HepG2 (cell line): ENCODE measurements at regions not wholly inside any gene's neighbourhood (a gene's known extent, or its start where the extent isn't known, plus 50 kb on each side); places are given as distances from the start of the nearest gene placed in this dataset.

ENCODE experiments used
- KDM5B ChIP-seq: sonication (generic); formaldehyde crosslinking; IDR thresholded peaks from 2 replicates; pipeline ENCODE4 v1.4.0; 2020; ENCODE audit warnings: missing genetic modification reagents, mild to moderate bottlenecking, borderline replicate concordance
- MATR3 ChIP-seq: sonication (generic); formaldehyde crosslinking; IDR thresholded peaks from 2 replicates; pipeline ENCODE4 v1.4.0; 2020; ENCODE audit warnings: missing genetic modification reagents
- MEIS2 ChIP-seq: sonication (generic); formaldehyde crosslinking; IDR thresholded peaks from 2 replicates; pipeline ENCODE4 v1.9.0; 2021; ENCODE audit warnings: mild to moderate bottlenecking, missing genetic modification reagents
- NCOR1 ChIP-seq: fragments of 200-600 bp; sonication (generic); IDR thresholded peaks from 2 replicates; pipeline ENCODE4 v1.7.0; 2017; ENCODE audit warnings: antibody characterized with exemption, low read length, borderline replicate concordance
- NRL ChIP-seq: sonication (generic); formaldehyde crosslinking; IDR thresholded peaks from 2 replicates; pipeline ENCODE4 v1.5.0; 2020; ENCODE audit warnings: missing genetic modification reagents, mild to moderate bottlenecking, moderate library complexity, borderline replicate concordance
- PHF21A ChIP-seq: sonication (generic); formaldehyde crosslinking; IDR thresholded peaks from 2 replicates; pipeline ENCODE4 v1.5.0; 2020; ENCODE audit warnings: mild to moderate bottlenecking, missing genetic modification reagents
- RXRA ChIP-seq: sonication (generic); formaldehyde crosslinking; IDR thresholded peaks from 2 replicates; pipeline ENCODE4 v1.5.1; 2020; ENCODE audit warnings: missing genetic modification reagents
- SIX4 ChIP-seq: sonication (generic); formaldehyde crosslinking; IDR thresholded peaks from 2 replicates; pipeline ENCODE4 v1.4.0; 2020; ENCODE audit warnings: missing genetic modification reagents
- SP1 ChIP-seq, 2 experiments: fragments of 450-650 bp in 1 of 2; sonication (generic) in 1 of 2; formaldehyde crosslinking in 1 of 2; IDR thresholded peaks; 2 replicates each; pipeline versions ENCODE4 v1.4.0 to v1.6.1; 2016 to 2020; ENCODE audit warnings: missing genetic modification reagents in 1 of 2
- SPEN ChIP-seq: sonication (generic); formaldehyde crosslinking; IDR thresholded peaks from 2 replicates; pipeline ENCODE4 v1.5.1; 2020; ENCODE audit warnings: low read depth, mild to moderate bottlenecking, missing genetic modification reagents
- TBX2 ChIP-seq: sonication (generic); formaldehyde crosslinking; IDR thresholded peaks from 2 replicates; pipeline ENCODE4 v1.5.0; 2020; ENCODE audit warnings: missing genetic modification reagents, mild to moderate bottlenecking, borderline replicate concordance
- TGIF2 ChIP-seq: IDR thresholded peaks from 2 replicates; pipeline ENCODE4 v1.6.1; 2016; ENCODE audit warnings: control low read depth, missing compliant biosample characterization
- ZBTB42 ChIP-seq: sonication (generic); formaldehyde crosslinking; IDR thresholded peaks from 2 replicates; pipeline ENCODE4 v1.5.0; 2020; ENCODE audit warnings: mild to moderate bottlenecking, missing genetic modification reagents
- ZBTB7B ChIP-seq: sonication (generic); formaldehyde crosslinking; IDR thresholded peaks from 2 replicates; pipeline ENCODE4 v1.4.0; 2020; ENCODE audit warnings: missing genetic modification reagents
- ZMYM3 ChIP-seq: sonication (generic); formaldehyde crosslinking; IDR thresholded peaks from 2 replicates; pipeline ENCODE4 v1.5.1; 2020; ENCODE audit warnings: mild to moderate bottlenecking, missing genetic modification reagents
- ZNF552 ChIP-seq: sonication (generic); formaldehyde crosslinking; IDR thresholded peaks from 2 replicates; pipeline ENCODE4 v1.9.0; 2022; ENCODE audit warnings: missing genetic modification reagents, mild to moderate bottlenecking, borderline replicate concordance
- ZNF619 ChIP-seq: sonication (generic); formaldehyde crosslinking; IDR thresholded peaks from 2 replicates; pipeline ENCODE4 v1.4.0; 2020; ENCODE audit warnings: mild to moderate bottlenecking, missing genetic modification reagents
- ZNF670 ChIP-seq: sonication (generic); formaldehyde crosslinking; IDR thresholded peaks from 2 replicates; pipeline ENCODE4 v1.8.0; 2022; ENCODE audit warnings: mild to moderate bottlenecking, missing genetic modification reagents, borderline replicate concordance
- ZNF720 ChIP-seq: sonication (generic); formaldehyde crosslinking; IDR thresholded peaks from 2 replicates; pipeline ENCODE4 v1.4.0; 2020; ENCODE audit warnings: missing genetic modification reagents
- ZNF749 ChIP-seq: sonication (generic); formaldehyde crosslinking; IDR thresholded peaks from 2 replicates; pipeline ENCODE4 v1.8.0; 2022; ENCODE audit warnings: mild to moderate bottlenecking, missing genetic modification reagents, moderate library complexity, borderline replicate concordance
- ZNF761 ChIP-seq: sonication (generic); formaldehyde crosslinking; conservative IDR thresholded peaks from 2 replicates; pipeline ENCODE4 v1.4.0; 2020; ENCODE audit warnings: mild to moderate bottlenecking, missing genetic modification reagents
- ZNF780A ChIP-seq: sonication (generic); formaldehyde crosslinking; IDR thresholded peaks from 2 replicates; pipeline ENCODE4 v1.8.0; 2022; ENCODE audit warnings: mild to moderate bottlenecking, missing genetic modification reagents, moderate library complexity
- TF ChIP-seq, protein P1 (sequence below): sonication (generic); formaldehyde crosslinking; IDR thresholded peaks from 2 replicates; pipeline ENCODE4 v1.4.0; 2020; ENCODE audit warnings: mild to moderate bottlenecking, missing genetic modification reagents
- TF ChIP-seq, protein P2 (sequence below): sonication (generic); formaldehyde crosslinking; IDR thresholded peaks from 2 replicates; pipeline ENCODE4 v1.4.0; 2020; ENCODE audit warnings: missing genetic modification reagents
- TF ChIP-seq, protein P3 (sequence below), 2 experiments: fragments of 450-650 bp in 1 of 2; sonication (generic) in 1 of 2; formaldehyde crosslinking; IDR thresholded peaks; 2 replicates each; pipeline versions ENCODE4 v1.5.0 to v1.8.0; 2020 to 2022; ENCODE audit warnings: mild to moderate bottlenecking in 1 of 2, missing genetic modification reagents in 1 of 2
- TF ChIP-seq, protein P4 (sequence below): sonication (generic); formaldehyde crosslinking; IDR thresholded peaks from 2 replicates; pipeline ENCODE4 v1.5.1; 2020; ENCODE audit warnings: missing genetic modification reagents, mild to moderate bottlenecking, borderline replicate concordance

DNA sequence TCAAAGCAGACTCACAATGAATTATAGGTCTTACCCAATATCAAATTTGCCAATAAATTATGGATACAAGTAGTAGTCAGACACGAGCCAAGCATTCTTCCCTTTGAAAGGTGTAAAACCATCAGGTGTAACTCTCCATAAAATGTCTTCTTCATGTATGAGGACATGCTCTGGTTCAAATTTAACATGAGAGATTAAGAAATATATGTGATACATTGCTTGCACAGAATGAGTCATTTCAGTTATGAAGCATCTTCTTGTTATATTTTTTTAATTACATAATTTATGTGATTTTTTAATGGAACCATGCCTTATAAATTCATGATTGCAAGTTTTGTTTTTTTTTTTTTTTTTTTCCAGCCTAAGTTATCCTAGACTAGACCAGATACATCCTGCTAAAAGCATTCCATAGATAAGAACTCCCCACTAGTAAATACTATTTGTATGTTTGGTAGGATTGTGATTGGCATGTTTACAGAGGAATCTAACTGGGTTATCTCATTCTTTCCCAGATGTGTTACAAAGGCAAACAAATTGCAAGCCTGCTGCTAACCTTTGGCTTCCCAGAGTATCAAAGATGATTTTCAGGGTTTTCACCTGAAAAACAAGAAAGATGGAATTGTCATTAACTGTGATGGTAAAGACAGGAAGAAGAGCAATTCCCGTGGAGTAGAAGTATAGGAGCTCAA, 621.9 kb downstream of the XIRP2 start (continued):
- TF ChIP-seq, protein P1, sequence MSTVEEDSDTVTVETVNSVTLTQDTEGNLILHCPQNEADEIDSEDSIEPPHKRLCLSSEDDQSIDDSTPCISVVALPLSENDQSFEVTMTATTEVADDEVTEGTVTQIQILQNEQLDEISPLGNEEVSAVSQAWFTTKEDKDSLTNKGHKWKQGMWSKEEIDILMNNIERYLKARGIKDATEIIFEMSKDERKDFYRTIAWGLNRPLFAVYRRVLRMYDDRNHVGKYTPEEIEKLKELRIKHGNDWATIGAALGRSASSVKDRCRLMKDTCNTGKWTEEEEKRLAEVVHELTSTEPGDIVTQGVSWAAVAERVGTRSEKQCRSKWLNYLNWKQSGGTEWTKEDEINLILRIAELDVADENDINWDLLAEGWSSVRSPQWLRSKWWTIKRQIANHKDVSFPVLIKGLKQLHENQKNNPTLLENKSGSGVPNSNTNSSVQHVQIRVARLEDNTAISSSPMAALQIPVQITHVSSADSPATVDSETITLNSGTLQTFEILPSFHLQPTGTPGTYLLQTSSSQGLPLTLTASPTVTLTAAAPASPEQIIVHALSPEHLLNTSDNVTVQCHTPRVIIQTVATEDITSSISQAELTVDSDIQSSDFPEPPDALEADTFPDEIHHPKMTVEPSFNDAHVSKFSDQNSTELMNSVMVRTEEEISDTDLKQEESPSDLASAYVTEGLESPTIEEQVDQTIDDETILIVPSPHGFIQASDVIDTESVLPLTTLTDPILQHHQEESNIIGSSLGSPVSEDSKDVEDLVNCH (CRISPR knock-in tag) = no peak
- TF ChIP-seq ZNF761 (CRISPR knock-in tag) = no peak
- no peak for TF ChIP-seq RXRA
- no peak for TF ChIP-seq NRL (CRISPR knock-in tag)
- TF ChIP-seq ZBTB7B = no peak
- peak; percentile 97 for TF ChIP-seq MEIS2 (CRISPR knock-in tag)
- TF ChIP-seq, protein P2, sequence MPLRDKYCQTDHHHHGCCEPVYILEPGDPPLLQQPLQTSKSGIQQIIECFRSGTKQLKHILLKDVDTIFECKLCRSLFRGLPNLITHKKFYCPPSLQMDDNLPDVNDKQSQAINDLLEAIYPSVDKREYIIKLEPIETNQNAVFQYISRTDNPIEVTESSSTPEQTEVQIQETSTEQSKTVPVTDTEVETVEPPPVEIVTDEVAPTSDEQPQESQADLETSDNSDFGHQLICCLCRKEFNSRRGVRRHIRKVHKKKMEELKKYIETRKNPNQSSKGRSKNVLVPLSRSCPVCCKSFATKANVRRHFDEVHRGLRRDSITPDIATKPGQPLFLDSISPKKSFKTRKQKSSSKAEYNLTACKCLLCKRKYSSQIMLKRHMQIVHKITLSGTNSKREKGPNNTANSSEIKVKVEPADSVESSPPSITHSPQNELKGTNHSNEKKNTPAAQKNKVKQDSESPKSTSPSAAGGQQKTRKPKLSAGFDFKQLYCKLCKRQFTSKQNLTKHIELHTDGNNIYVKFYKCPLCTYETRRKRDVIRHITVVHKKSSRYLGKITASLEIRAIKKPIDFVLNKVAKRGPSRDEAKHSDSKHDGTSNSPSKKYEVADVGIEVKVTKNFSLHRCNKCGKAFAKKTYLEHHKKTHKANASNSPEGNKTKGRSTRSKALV (CRISPR knock-in tag) = no peak
- TF ChIP-seq KDM5B (CRISPR knock-in tag) = no peak
- TF ChIP-seq SPEN (CRISPR knock-in tag) = no peak
- TF ChIP-seq ZNF552 (CRISPR knock-in tag) = no peak
- no peak for TF ChIP-seq ZMYM3 (CRISPR knock-in tag)
- TF ChIP-seq SP1 (IDR thresholded peaks at IDR 0.05) = no peak
- no peak for TF ChIP-seq SP1 (CRISPR knock-in tag; IDR thresholded peaks at IDR 0.05)
- TF ChIP-seq ZNF670 = no peak
- no peak for TF ChIP-seq ZBTB42 (CRISPR knock-in tag)
- TF ChIP-seq MATR3 (CRISPR knock-in tag) = no peak
- no peak for TF ChIP-seq ZNF619 (CRISPR knock-in tag)
- TF ChIP-seq, protein P3, sequence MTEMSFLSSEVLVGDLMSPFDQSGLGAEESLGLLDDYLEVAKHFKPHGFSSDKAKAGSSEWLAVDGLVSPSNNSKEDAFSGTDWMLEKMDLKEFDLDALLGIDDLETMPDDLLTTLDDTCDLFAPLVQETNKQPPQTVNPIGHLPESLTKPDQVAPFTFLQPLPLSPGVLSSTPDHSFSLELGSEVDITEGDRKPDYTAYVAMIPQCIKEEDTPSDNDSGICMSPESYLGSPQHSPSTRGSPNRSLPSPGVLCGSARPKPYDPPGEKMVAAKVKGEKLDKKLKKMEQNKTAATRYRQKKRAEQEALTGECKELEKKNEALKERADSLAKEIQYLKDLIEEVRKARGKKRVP (CRISPR knock-in tag; IDR thresholded peaks at IDR 0.05) = peak in 1 of 2 experiments; percentile 34; a peak in 1 of 4 replicates
- TF ChIP-seq ZNF780A (CRISPR knock-in tag) = no peak
- peak; percentile 56; the same call in 1 of the 2 replicates for TF ChIP-seq TBX2 (CRISPR knock-in tag)
- peak; percentile 73; the same call in 1 of the 2 replicates for TF ChIP-seq NCOR1
- TF ChIP-seq PHF21A (CRISPR knock-in tag) = peak; percentile 39; the same call in 1 of the 2 replicates
- no peak for TF ChIP-seq ZNF749 (CRISPR knock-in tag)
- TF ChIP-seq, protein P4, sequence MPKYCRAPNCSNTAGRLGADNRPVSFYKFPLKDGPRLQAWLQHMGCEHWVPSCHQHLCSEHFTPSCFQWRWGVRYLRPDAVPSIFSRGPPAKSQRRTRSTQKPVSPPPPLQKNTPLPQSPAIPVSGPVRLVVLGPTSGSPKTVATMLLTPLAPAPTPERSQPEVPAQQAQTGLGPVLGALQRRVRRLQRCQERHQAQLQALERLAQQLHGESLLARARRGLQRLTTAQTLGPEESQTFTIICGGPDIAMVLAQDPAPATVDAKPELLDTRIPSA = no peak
- TF ChIP-seq TGIF2 = no peak
- TF ChIP-seq SIX4 (CRISPR knock-in tag) = peak; percentile 67; the same call in 1 of the 2 replicates
- TF ChIP-seq ZNF720 (CRISPR knock-in tag) = no peak
